SK-N-MC (cell line): ENCODE measurements at regions not wholly inside any gene's neighbourhood (a gene's known extent, or its start where the extent isn't known, plus 50 kb on each side); places are given as distances from the start of the nearest gene placed in this dataset.

ENCODE experiments used
- EZH2 ChIP-seq: fragments of 200-600 bp; sonication (generic); IDR thresholded peaks from one replicate; pipeline ENCODE4 v1.6.1; 2017; ENCODE audit warnings: antibody characterized with exemption
- POLR2AphosphoS5 ChIP-seq: IDR thresholded peaks from 2 replicates; pipeline ENCODE4 v1.6.1; 2012; ENCODE audit warnings: mild to moderate bottlenecking, low read depth, low read length, borderline replicate concordance

DNA sequence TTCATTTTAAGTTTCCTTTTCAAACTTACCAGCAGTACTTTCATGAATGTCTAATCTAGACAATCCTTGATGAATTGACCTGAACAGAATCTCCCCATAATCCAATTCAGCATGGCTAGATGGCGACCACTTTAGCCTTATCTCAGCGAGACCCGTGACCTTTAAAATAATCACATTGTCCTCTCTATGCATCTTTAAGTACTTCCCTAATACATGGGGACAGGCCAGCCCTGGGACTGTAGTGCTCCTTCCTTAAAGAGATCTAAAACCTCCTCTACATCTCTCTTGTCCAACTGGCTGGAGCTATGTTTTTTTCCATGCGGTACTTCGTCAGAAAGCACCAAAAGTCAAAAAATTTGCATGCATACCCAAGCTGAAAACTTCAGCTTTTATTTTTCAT is 746.0 kb downstream of the VRK1 start:
- TF ChIP-seq EZH2 (no peak), POLR2AphosphoS5 (no peak)
